GM18519 (cell line): ENCODE measurements at regions not wholly inside any gene's neighbourhood (a gene's known extent, or its start where the extent isn't known, plus 50 kb on each side); places are given as distances from the start of the nearest gene placed in this dataset.
"Not testable (repeated sequence)": the region's sequence is repeated elsewhere in the genome, so short reads cannot be mapped to it uniquely, and the experiment has no call there.

ENCODE experiments used
- ATAC-seq: cut with Tn5 transposase; IDR thresholded peaks from one replicate; pipeline ENCODE4 v1.9.1; 2021; ENCODE audit warnings: mild to moderate bottlenecking, moderate library complexity; ENCODE audit not compliant: unreplicated experiment, low FRiP score

DNA sequence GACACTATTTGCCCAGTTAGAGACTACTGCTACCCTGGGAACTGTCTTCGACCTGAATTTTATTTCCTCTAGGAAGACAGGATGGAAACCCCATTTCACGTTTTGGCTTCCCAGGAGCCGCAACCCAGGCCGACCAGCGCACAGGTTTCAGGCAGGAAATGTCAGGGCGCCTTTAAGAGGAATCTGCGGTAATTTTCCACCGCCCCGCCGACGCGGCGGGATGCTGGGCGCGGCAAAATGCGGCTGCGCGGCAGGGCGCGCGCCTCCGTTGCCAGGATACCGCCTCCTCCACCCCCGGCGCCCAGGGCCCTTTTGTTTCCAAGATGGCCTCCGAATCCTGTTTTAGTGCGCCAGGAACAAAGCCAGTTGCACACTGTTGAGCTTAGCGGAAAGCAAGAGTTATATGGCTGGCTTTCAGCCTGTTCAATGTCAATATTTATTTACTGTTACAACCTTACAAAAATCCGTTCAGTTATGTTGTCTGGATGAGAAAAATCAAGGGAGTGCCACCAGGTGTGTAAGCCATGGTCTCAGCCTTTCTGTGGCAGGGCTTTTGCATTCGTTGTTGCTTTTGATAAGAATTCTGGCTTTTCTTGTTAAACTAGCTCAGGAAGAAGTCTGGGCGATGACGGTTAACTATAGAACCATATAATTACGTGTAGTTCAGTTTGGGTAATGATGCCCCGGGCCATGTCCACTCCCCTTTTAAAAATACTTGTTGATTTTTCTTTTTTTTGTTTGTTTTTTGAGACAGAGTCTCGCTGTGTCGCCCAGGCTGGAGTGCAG is 79.7 kb upstream of the CHD2 start:
- ATAC-seq, result peak; percentile 65

DNA sequence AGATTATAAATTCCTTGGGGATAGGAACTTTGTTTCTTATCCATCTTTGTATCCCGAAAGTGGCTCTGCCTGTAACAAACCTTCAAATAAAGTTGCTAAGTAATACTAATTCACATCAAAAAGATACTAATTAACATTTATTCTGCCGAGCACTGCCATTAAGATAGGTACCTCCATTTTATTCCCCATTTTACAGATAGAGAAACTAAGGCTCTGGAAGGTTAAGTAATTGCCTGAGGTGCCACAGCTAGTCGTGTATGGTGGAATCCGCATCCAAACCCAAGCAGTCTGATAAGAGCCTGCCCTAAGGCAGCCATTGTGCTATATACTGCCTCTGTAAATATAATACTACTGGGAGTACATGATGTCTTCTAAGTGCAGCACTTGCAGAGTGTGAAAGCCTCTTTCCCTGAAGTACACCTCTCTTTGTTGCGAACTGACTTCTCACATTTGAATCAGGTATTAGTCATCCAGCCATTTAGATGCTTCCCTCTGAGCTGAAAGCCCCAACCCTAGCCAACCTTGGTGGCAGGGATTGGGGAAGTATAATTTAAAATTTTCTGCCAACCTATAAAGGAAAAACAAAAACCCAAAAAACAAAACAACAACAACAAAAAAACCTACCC is 78.5 kb upstream of the CHD2 start:
- ATAC-seq, result no peak

DNA sequence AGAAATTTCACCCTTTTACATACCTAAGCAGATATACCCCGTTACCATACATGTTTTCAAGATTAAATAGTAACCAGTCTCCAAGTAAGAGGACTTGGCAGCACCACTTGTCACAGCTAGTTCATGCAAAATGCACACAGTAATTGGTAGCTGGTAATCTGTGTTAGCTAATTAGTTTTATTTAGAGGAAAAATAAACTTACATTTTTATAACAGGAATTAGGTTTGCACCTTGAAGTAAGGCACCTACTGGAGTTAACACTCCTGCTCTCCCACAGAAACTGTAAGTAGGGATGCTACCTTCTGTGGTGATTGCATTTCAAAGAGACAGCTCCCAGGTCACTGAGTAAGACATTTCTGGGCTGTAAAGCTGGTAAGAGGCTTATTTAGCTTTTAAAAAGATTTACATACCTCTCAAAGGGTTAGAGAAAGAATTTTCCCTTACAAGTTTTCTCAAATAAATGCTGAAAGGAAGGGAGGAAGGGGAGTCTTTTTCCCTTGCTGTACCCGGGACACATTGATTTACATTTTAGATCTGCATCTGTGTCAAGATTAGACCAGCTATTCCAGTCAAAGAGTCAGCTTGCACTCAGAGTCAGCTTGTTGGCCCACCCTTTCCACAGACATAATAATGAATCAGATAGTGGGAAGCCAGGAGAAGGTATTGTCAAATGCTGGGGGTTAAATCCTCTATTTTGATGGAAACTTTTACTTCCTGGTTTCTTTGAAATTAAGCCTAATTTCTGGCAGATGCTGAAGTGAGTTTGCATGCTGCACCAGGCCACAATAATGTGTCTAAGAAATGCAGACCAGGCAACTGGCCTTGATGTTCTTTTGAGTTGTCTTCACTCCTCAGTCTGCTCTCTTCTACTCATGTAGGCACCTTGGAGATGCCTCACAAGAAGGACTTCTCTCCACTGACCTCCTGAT is 77.6 kb upstream of the CHD2 start:
- ATAC-seq, result no peak

DNA sequence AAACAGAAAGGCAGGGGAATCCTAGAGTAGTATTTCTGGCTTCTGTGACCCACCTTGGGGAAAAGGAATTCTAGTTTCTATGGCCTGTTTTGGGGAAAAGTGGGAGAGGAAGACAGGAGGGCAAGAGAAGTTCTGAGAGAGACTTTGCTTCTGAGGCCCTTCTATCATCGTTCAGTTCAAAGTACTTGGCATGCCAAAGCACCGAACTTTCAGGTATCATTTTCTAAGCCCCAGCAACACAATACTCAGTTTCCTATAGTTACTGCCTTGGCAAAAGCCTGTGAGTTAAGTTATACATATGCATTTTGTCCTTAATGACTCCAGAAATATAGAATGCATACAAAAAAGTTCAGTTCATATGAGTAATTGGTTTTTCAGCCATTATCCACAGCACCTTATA is 74.1 kb upstream of the CHD2 start:
- no peak for ATAC-seq

DNA sequence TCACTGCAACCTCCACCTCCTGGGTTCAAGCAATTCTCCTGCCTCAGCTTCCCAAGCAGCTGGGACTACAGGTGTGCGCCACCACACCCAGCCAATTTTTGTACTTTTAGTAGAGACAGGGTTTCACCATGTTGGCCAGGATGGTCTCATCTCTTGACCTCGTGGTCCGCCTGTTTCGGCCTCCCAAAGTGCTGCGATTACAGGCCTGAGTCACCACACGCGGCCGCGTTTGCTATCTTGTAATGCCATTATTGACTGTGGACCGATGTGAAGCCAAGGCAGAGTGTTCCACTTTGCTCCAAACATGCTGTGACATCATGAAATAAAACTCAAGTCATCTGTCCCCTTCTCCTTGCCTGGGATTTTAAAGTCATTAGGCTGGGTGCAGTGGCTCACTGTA is 72.1 kb upstream of the CHD2 start:
- not testable (repeated sequence) for ATAC-seq

DNA sequence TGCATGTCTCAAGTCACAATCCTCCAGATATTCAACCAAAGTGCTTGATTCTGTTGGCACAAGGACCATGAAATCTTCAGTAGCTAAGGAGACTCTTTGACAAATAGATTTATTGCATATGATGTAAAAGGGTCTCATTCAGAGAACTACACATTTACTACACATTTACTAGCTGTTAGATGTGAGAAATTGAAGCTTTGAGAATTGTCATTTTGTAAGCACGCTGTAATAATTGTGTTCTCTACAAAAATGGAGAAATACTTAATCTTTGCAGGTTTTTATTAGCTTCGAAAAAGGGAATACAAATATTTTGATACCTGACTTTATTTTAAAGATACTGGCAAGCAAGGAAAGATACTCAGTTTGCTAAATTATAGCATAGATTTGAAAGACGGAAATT is 70.2 kb upstream of the CHD2 start:
- ATAC-seq, result no peak

DNA sequence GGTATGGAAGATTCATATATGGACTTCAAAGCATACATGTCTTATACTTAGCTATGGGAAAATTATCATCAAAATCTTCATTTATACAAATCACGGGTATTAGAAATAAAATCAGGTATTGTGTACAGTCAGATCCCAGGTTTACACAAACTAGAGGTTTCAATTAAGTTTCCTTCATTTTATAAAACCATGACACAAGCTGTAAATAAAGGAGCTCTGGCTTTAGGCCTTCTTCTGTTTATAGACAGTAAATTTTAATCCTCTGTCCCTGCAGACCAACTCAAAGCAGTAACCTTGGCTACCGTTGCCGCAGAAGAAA is 68.8 kb upstream of the CHD2 start:
- no peak for ATAC-seq

DNA sequence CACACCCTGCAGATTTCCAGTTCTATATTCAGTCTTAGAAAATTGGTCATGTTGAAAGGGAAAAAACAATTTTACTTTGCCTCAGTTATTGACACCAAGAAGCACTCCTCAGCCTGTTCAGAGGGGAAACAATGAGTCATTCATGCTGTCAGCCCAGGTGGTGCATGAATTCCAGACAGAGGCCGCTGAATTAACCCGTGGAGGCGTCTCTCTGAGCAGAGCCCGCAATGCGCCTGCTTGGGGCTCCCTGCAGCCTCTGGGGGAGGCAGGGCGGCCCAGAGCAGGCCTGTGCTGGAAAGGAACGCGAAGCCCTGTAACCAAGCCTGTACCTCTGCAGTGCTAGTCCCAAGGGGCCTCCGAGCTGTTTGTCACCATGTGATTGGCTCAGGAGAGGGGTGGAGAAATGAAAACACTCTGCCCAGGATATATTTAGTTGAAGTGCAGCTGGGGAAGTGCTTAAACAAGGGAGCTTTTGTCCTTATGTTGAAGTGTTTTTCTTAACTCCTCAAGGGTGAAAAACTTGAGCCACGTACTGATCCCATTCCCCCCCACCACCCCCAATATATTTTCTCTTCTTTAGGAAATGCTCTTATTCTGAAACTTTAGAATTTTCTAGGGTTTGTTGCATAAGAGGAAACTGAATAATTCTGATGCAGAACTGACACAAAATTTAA is 68.3 kb upstream of the CHD2 start:
- peak; percentile 97 for ATAC-seq

DNA sequence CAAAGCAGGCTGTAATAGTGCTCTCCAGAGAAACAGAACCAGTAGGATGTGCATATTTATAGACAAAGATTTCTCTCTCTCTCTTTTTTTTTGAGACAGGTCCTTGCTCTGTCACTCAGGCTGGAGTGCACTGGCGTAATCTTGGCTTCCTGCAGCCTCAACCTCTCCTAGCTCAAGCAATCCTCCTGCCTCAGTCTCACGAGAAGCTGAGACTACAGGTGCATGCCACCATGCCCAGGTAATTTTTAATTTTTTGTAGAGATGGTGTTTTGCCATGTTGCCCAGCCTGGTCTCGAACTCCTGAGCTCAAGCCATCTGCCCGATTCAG is 67.1 kb upstream of the CHD2 start:
- ATAC-seq, result no peak

DNA sequence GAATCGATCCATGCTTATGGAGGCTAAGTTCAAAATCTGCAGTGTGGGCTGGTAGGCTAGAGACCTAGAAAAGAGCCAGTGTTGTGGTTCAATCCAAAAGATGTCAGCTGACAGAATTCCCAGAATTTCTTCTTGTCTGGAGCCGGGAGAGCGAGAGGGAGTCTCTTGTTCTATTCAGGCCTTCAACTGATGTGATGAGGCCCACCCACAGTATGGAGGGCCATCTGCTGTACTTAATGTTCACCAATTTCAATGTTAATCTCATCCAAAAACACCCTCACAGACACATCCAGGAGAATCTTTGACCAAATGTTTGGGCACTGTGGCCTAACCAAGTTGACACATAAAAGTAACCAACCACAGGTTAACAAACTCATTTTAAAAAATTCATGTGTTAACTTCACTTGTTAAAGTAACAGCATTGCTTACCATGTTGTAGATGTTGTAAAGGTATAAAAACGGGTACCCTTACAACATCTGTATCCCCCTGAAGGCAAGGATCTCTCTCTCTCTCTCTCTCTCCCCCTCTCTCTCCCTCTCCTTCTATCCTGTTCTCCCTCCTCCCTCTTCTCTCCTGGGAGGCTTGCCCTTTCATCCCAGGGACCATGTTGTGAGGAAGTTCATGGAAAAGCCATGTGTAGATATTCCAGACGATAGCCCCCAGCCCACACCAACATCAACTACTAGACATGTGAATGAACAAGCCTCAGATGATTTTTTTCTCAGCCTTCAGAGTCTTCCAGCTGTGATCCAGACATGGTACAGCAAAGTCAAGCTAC is 66.4 kb upstream of the CHD2 start:
- ATAC-seq, result no peak

DNA sequence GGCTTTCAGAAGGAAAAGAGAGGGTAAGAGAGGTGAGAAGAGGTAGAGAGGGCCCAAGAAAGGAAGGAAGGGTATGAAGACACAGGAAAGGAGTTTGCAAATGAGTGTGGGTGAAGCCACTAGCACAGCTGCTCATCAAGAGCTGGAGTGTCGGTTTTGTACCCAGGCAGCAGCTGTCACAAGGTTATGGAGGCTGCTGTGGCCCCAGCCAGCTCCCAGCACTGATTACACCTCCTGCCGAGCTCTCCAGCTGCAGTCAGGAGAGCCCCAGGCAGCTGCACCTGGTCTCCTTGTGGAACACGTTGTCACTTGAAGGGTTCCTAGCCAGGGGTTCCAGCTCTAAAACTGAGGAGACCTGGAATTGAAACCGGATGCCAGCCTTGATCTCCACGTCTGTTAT is 60.4 kb upstream of the CHD2 start:
- ATAC-seq, result no peak

DNA sequence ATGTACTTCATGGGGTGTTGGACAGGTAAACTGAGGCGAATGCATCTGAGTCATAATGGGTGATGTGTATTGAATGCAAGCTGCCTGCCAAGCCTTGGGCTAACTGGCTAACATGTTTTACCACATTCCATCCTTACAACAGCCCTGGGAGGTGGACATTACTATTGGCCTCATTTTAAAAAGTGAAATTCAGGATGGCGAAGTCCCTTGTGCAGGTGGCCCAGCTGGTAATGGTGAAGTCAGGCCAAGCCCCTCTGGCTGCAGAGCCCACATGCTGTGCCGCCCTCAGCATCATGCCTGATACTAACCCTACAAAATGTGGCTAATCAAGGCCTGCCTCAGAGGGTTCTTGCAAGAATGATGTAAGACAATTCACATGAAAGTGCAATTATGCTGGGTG is 60.0 kb upstream of the CHD2 start:
- ATAC-seq, result no peak

DNA sequence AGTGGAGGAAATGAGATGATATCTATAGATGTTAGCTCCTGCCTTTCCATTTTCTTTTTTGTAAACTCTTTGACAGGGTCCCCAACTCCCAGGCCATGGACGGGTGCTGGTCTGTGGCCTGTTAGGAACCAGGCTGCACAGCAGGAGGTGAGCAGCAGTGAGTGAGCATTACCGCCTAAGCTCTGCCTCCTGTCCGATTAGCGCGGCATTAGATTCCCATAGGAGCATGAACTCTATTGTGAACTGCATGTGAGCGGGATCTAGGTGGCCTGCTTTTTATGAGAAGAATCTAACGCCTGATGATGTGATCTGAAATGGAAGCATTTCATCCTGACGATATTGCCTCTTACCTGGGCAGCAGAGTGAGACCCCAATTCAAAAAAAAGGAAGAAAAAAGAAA is 56.8 kb upstream of the CHD2 start:
- ATAC-seq, result no peak

DNA sequence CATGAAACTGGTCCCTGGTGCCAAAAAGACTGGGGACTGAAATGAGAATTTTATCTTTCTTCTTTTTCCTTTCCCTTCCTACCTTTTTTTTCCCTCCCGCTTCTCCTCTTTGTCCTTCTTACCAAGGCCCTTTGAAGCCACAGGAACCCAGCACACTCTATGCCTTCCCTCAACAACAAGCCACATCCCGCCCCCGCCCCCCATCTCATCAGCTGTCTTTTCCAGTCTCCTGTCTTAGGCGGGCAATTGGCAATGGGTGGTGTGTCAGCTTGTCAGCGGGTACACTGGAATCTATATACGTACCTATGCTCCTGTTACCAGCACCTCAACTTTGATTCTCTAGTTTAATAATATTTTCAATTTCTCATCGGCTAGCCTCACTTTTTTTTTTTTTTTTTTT is 56.3 kb upstream of the CHD2 start:
- no peak for ATAC-seq

DNA sequence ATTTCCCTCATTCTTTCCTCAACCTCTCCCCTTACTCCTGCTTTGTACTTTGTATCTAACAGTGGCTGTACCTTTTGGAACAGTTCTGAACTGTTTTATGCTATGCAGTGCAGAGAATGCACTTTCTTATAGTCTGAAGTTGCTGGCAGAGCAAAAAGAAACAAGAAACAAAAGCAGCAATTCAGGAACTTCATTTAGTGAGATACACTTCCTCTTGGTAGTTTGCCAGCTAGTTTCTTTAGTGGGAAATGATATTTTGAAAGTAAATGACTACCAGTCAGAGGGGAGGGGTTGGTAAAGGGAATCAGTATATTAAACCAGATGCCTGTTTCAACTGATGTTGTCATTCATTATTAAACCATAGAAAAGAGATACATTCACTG is 55.0 kb upstream of the CHD2 start:
- ATAC-seq, result peak; percentile 50

DNA sequence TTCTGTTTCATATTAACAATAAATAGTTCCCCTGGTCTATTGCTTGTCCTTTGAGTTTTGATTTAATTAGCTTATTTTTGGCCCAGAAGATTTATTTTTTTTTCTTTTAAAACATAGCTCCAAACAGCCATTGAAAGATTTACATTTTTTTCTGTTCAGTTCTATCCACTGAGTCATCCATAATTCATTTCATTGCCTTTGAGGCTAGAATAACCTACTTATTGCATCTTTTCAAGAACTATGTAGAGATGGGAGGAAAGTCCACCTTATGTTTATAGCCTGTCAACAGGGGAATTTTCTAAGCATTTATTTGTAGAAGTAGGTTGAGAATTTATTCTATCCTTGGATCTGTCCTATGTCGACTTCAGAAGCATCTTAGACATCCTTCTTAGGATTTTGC is 53.4 kb upstream of the CHD2 start:
- no peak for ATAC-seq

DNA sequence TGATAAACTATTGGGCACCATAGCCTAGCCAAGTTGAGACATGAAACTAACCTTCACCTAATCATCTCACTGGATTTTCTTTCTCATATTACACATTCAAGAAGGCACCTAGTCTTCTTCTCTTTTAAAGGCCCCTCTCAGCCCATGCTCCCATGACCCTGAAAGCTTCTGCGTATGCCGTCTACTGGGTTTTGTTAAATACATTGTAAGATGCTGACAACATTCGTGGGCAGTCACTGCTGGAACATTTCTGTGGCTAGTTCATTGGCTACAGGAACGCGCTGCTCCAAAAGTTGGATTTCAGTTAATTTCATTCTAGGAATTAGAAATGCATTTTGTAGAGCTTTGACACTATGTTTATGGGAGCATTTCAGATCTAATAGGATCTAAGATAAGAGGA is 52.3 kb upstream of the CHD2 start:
- ATAC-seq, result no peak

DNA sequence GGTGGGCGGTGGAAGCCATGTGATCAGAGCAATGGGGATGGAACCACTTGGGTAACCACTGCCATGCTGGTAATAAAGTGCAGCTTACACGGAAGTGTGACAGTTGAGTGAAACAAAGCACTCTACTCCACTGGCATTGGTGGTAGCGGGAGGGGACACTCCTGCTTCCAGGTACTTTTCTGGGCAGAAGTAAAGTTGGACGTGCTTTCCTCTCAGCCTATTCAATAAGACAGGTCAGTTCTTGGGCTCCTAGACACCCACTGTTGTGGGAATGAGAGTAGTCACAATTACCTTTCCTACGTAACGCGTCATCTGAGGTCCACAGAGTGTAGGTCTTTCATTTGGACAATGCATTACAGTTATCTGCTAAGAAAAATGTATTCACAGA is 51.7 kb upstream of the CHD2 start:
- ATAC-seq, result no peak

DNA sequence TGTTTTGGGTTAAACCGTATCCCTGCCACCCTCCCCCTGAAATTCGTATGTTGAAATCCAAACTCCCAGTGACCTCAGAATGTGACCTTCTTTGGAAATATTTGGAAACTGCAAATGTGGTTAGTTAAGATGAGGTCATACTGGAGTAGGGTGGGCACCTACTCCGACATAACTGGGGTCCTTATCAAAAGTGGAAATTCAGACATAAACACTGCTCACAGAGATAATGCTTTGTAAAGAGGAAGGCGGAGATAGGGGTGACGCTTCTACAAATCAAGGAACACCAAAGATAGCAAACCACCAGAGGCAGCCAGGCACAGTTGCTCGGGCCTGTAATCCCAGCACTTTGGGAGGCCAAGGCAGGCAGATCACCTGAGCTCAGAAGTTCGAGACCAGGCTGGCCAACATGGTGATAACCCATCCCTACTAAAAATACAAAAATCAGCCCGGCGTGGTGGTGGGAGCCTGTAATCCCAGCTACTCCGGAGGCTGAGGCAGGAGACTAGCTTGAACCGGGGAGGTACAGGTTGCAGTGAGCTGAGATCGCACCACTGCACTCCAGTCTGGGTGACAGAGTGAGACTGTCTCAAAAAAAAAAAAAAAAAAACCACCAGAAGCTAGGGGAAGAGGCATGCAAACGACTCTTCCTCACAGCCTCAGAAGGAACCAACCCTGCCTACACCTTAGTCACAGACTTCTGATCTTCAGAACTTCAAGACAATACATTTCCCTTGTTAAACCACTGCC is 51.1 kb upstream of the CHD2 start:
- ATAC-seq, result no peak

DNA sequence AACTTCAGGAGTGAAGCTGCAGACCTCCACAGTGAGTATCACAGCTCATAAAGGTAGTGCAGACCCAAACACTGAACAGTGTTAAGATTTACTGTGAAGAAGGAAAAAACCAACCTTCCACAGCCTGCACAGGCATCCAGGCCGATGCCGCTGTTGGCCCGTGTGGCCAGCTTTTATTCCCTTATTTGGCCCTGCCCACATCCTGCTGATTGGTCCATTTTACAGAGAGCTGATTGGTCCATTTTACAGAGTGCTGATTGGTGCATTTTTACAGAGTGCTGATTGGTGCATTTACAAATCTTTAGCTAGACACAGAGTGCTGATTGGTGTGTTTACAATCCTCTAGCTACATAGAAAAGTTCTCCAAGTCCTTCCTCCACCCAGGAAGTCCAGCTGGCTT is 49.9 kb upstream of the CHD2 start:
- not testable (repeated sequence) for ATAC-seq
